HEK293T (cell line): ENCODE measurements at regions not wholly inside any gene's neighbourhood (a gene's known extent, or its start where the extent isn't known, plus 50 kb on each side); places are given as distances from the start of the nearest gene placed in this dataset.

Experiments used
- CTCF ChIA-PET: fragments of 350-600 bp; formaldehyde crosslinking; extraction: SDS; loops from one replicate; lab custom pipeline; 2021; ENCODE audit warnings: antibody characterized with exemption, inconsistent platforms; lab: Yijun Ruan, JAX
- POLR2A ChIA-PET: fragments of 350-600 bp; formaldehyde crosslinking; extraction: SDS; loops from one replicate; lab custom pipeline; 2020; ENCODE audit warnings: antibody characterized with exemption, inconsistent platforms; lab: Yijun Ruan, JAX
- DNase-seq: peaks from one replicate; pipeline ENCODE4 v3.0.0; 2012; ENCODE audit warnings: mixed read lengths; ENCODE audit errors: extremely low spot score
- ARNT ChIP-seq: fragments of 450-650 bp; IDR thresholded peaks from 2 replicates; pipeline ENCODE4 v1.6.1; 2017; ENCODE audit warnings: mild to moderate bottlenecking
- BHLHE40 ChIP-seq: fragments of 450-650 bp; IDR thresholded peaks from 2 replicates; pipeline ENCODE4 v1.6.1; 2016; ENCODE audit warnings: mild to moderate bottlenecking, moderate library complexity, borderline replicate concordance
- CTBP1 ChIP-seq: fragments of 450-650 bp; IDR thresholded peaks from 2 replicates; pipeline ENCODE4 v1.6.1; 2016; ENCODE audit warnings: borderline replicate concordance
- ELF4 ChIP-seq: fragments of 450-650 bp; IDR thresholded peaks from 2 replicates; pipeline ENCODE4 v1.6.1; 2017; ENCODE audit warnings: antibody characterized with exemption
- FOXA1 ChIP-seq: fragments of 450-650 bp; IDR thresholded peaks from 2 replicates; pipeline ENCODE4 v1.6.1; 2016; ENCODE audit warnings: mild to moderate bottlenecking
- FOXK2 ChIP-seq: fragments of 450-650 bp; IDR thresholded peaks from 2 replicates; pipeline ENCODE4 v1.6.1; 2016; ENCODE audit warnings: mild to moderate bottlenecking
- FOXM1 ChIP-seq: fragments of 450-650 bp; IDR thresholded peaks from 2 replicates; pipeline ENCODE4 v1.6.1; 2017; ENCODE audit warnings: mild to moderate bottlenecking, borderline replicate concordance
- HDGF ChIP-seq: fragments of 450-650 bp; IDR thresholded peaks from 2 replicates; pipeline ENCODE4 v1.6.1; 2017; ENCODE audit warnings: antibody characterized with exemption, borderline replicate concordance
- L3MBTL2 ChIP-seq: fragments of 450-650 bp; conservative IDR thresholded peaks from 2 replicates; pipeline ENCODE4 v1.6.1; 2016; ENCODE audit warnings: mild to moderate bottlenecking
- LEF1 ChIP-seq: fragments of 450-650 bp; IDR thresholded peaks from 2 replicates; pipeline ENCODE4 v1.6.1; 2017; ENCODE audit warnings: mild to moderate bottlenecking, borderline replicate concordance
- NFRKB ChIP-seq: fragments of 450-650 bp; IDR thresholded peaks from 2 replicates; pipeline ENCODE4 v1.6.1; 2016; ENCODE audit warnings: mild to moderate bottlenecking, moderate library complexity
- SP1 ChIP-seq: fragments of 450-650 bp; IDR thresholded peaks from 2 replicates; pipeline ENCODE4 v1.6.1; 2017
- SUZ12 ChIP-seq: fragments of 450-650 bp; IDR thresholded peaks from 2 replicates; pipeline ENCODE4 v1.6.1; 2016; ENCODE audit warnings: mild to moderate bottlenecking
- TARDBP ChIP-seq: fragments of 450-650 bp; IDR thresholded peaks from 2 replicates; pipeline ENCODE4 v1.6.1; 2016
- ZNF384 ChIP-seq: fragments of 450-650 bp; IDR thresholded peaks from 2 replicates; pipeline ENCODE4 v1.6.1; 2016
- TF ChIP-seq, protein P1 (sequence below): fragments of 450-650 bp; IDR thresholded peaks from 2 replicates; pipeline ENCODE4 v1.6.1; 2016

DNA sequence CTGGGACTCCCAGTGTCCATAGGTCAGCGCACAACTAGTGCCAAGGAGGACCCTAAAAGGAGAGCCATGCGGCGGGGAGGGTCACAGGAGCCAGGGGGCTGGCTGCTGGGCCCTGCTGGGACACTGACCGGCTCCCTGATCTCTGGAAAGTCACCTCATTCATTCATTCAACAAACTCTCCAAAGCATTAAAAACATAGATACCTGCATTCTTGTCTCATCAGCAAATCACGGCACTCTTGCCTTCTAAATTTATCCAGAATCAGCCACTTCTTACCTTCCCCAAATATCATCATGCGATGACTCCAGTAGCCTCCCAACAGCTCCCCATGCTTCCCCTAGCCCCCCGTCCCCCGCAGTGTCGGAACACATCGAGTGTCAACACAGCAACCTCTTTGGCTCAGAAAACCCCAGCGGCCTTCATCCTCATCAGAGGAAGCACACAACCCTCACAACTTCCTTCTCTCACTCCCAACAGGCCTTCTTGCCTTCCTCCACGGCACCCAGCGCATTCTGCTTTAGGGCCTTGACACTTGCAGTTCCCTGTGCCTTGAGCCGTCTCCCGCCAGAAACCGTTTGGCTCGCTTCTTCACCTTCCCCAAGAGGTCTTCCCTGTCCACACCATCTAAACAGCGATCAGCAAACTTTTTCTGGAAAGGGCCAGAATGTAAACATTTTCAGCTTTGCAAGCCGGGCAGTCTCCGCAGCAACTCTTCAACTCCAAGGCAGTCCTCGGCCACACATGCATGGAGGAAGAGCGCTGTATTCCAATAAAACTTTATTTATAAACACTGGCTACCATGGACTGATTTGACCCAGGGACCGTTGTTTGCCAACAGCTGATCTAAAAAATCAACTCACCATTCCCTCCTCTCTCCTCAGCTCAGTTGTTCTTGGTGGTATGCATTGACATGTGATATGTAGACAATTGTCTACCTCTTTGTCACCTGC, 119.5 kb upstream of the TNRC6C start:
- POLR2A ChIA-PET = no interaction called here
- CTCF ChIA-PET = no interaction called here
- DNase-seq = no peak
- TF ChIP-seq TARDBP (no peak), ARNT (no peak), SUZ12 (no peak), L3MBTL2 (no peak), FOXM1 (no peak), CTBP1 (no peak), BHLHE40 (no peak), HDGF (no peak), SP1 (no peak), FOXA1 (no peak), ZNF384 (no peak), NFRKB (no peak), ELF4 (no peak), FOXK2 (no peak), LEF1 (no peak)
- TF ChIP-seq, protein P1, sequence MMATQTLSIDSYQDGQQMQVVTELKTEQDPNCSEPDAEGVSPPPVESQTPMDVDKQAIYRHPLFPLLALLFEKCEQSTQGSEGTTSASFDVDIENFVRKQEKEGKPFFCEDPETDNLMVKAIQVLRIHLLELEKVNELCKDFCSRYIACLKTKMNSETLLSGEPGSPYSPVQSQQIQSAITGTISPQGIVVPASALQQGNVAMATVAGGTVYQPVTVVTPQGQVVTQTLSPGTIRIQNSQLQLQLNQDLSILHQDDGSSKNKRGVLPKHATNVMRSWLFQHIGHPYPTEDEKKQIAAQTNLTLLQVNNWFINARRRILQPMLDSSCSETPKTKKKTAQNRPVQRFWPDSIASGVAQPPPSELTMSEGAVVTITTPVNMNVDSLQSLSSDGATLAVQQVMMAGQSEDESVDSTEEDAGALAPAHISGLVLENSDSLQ = no peak

DNA sequence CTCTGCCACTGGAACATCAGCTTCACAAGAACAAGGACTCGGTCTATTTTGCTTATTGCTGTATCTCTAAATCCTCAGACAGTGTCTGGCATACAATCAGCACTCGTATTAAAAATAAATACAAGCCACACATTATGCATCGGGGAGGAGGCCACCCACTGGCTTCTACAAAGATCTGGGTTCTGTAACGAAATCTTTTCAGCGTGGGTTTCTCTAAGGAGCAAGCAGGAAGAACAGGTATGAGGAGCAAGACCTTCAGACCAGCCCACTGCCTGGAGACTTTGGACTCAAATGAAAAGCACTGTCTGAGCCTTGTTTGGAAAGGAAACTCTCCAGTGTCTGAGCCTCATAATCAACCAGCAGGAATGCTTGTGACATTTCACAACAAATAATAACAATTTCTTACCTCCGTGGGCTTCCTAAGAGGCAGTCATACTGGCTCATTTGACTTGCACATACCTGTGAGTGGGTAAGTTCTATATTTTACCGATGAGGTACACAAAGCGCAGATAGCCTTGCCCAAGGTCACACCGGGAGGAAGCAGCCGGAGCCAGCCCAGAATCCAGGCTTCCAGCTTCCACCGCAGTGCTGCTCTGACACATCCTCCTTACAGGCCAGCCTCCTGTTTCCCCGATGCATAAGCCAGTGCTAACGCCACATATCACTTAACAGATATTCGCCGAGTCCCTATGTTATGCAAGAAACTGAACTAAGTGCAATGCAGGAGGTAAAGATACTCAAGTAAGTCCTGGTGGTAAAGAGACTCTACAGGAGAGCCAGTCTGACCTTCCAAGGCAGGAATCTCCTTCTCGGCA, 118.6 kb upstream of the TNRC6C start:
- POLR2A ChIA-PET = interaction anchor here (0.9 kb wide), 1 partner anchor 1999 kb away, joined by 3 read pairs; the partner anchor contains the start of gene CBX4
- TF ChIP-seq FOXM1 (no peak), ARNT (no peak), HDGF (no peak), SUZ12 (no peak), NFRKB (no peak), ZNF384 (no peak), FOXK2 (no peak), ELF4 (no peak), L3MBTL2 (no peak), FOXA1 (no peak), CTBP1 (no peak), LEF1 (no peak), TARDBP (no peak), BHLHE40 (no peak), SP1 (no peak)
- TF ChIP-seq, protein P1 = no peak
- DNase-seq = no peak
- CTCF ChIA-PET = no interaction called here

DNA sequence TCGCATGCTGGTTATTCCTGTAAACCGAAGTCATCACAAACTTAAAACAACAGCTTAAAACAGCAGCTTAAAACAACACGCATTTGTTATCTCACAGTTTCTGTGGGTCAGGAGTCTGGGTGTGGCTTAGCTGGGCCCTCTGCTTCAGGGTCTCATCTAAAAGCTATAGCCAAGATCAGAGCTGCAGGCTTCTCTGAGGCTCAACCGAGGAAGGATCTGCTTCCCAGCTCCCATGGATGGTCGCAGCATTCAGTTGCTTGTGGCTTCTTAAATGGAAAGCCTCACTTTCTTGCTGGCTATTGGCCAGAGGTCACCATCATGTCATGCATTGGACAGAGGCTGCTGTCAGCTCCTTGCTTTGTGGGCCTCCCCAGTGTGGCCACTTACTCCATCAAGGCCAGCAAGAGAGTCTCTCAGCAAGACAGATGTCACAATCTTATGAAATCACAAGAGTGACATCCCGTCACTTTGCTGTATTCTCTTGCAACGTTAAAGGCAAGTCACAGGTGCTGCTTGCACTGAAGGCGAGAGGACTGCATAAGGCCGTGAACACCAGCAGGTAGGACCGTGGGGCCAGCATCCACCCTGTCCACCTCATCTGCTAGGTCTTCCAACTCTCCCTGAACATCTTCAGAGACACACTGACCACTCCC, 117.9 kb upstream of the TNRC6C start:
- TF ChIP-seq ZNF384 = no peak
- TF ChIP-seq HDGF = no peak
- TF ChIP-seq SUZ12 = no peak
- TF ChIP-seq TARDBP = no peak
- no peak for TF ChIP-seq FOXA1
- TF ChIP-seq FOXK2 = no peak
- TF ChIP-seq ARNT = no peak
- TF ChIP-seq, protein P1 = no peak
- TF ChIP-seq BHLHE40 = no peak
- no peak for TF ChIP-seq L3MBTL2
- TF ChIP-seq NFRKB = no peak
- TF ChIP-seq LEF1 = no peak
- TF ChIP-seq SP1 = no peak
- TF ChIP-seq CTBP1 = no peak
- no peak for TF ChIP-seq ELF4
- TF ChIP-seq FOXM1 = no peak
- ChIA-PET CTCF (no interaction called here), POLR2A (interaction anchor here (0.9 kb wide), 1 partner anchor 1999 kb away, joined by 3 read pairs; the partner anchor contains the start of gene CBX4)
- DNase-seq = no peak

DNA sequence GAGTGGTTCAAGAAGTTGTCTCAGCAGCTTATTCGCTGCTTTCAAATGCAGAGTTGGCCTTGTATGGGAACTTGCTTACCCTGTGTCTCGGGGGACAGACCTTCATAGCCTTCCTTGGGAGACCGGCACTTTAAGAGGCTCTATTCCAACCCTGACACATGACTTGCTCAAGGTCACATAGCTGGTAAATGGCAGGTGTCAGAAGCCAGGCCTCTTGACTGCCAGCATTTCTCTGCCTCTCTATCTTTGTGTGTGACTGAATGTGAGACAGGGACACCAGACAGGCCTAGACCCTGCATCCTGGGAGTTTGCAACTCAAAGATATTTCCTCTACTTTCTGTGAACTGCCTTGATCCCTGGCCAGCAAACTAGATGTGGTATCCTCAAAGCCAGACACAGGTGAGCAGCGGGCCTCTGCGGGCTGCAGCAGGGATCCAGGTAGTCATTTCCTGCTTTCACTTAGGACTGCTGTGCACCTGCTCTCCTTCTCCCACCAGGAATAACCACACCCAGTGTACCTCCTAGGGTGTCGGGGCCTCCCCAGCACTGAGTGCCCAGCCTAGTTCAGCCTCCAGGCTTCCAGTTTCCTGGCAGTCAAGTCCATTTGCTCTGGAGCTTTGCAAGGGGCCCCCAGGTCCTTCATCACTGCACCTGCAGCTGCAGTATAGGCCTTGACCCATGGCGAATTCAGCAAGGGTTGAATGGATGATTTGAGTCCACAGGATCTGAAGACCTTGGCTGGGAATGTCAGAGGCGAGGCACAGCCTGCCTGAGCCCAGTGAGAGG, 116.6 kb upstream of the TNRC6C start:
- ChIA-PET CTCF (no interaction called here), POLR2A (no interaction called here)
- no peak for DNase-seq
- TF ChIP-seq FOXA1 = no peak
- TF ChIP-seq ARNT = no peak
- no peak for TF ChIP-seq HDGF
- no peak for TF ChIP-seq NFRKB
- no peak for TF ChIP-seq L3MBTL2
- TF ChIP-seq SUZ12 = no peak
- TF ChIP-seq FOXK2 = no peak
- no peak for TF ChIP-seq ZNF384
- no peak for TF ChIP-seq BHLHE40
- TF ChIP-seq CTBP1 = no peak
- no peak for TF ChIP-seq FOXM1
- no peak for TF ChIP-seq SP1
- TF ChIP-seq, protein P1 = no peak
- no peak for TF ChIP-seq TARDBP
- no peak for TF ChIP-seq LEF1
- TF ChIP-seq ELF4 = no peak
